ENCODE measurements at regions not wholly inside any gene's neighbourhood (a gene's known extent, or its start where the extent isn't known, plus 50 kb on each side); places are given as distances from the start of the nearest gene placed in this dataset.
"Not testable (repeated sequence)": the region's sequence is repeated elsewhere in the genome, so short reads cannot be mapped to it uniquely, and the experiment has no call there.

DNA sequence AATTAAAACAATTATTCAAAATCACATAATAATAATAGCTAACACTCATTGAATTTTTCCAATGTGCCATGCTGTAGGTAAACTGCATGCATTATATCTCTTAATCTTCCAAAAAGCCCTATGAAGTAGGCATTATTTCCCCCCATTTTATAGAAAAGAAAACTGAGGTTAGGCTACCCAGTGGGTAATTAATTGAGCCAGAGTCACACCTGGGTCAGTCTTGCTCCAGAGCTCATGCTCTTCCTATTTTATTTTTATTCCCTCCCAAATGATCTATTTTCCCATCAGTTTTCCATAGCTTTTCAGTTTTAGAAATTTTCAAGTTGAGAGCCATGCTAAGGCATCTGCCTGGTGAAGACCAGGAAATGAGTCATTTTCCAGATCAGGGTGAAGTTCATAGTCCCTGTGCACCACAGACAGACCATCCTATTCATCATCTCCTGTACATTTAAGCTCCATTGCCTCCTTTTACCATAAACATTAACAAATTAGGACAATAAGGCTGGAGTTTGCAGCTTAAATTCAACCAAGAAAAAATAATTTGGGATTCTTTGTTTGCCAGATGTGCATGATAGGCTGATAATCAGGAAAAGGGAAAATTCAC, 417.3 kb downstream of the OTOL1 start:
- DNase-seq (ENCODE audit: low read depth in 2 of 2) = peak; percentile 21 to 29

DNA sequence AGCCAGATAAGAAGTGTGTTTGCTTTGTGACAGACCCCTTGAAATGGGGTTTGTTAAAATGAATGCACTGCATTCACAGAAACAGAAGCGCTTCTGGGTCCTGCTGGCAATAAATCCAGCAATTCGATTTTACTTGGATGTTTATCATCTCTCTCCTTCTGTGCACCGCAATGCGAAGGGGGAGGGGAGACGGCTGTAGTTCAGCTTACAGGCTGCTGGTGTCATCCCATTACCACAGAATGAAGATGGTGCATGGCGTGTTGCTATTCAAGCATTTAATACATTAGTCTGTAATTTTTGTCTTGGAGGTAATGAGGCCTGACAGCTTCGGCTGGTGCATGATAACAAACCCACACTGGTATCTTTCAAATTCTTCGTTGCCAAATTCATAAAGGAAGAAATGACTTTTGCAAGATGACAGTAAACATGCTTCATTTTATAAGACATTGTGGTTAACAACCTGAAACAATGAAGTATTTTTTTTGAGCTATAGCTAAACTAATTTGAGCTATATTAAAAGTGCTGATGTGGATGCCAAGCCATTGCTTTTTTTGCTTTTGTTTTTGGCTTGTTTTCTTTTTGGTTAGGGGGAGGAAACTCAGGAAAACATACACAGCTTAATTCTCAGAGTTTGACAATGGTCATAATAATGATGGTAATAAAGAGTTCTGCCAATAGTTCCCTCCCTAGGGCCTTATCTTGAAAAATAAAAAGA, 418.3 kb downstream of the OTOL1 start:
- peak; percentile 50 to 54 for DNase-seq (ENCODE audit: low read depth in 2 of 2)

DNA sequence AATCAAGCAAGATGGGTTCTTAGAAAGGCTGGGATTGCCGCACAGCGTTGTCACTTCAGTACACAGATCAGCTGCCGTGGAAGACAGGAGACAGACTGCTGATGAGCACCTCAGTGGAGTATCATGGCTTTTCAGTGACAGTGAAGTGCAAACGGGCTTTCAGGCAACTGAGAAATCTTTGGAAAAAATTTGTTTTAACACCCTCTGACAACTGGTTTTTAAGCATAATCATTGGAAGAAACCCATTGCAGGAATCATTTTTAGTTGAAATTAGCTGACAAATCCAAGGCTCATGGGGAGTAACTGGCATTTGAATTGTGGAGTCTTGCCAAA, 418.8 kb downstream of the OTOL1 start:
- no peak for DNase-seq (ENCODE audit: low read depth in 2 of 2)

DNA sequence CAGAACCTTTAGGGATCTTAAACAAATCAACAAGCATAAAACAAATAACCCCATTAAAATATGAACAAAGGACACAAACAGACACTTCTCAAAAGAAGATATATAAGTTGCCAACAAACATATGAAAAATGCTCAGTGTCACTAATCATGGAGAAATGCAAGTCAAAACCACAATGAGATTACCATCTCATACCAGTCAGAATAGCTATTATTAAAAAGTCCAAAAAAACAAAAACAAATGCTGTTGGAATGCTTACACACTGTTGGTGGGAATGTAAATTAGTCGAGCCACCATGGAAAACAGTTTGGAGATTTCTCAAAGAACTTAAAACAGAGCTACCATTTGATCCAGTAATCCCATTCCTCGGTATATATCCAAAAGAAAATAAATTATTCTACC, 423.6 kb downstream of the OTOL1 start:
- DNase-seq (ENCODE audit: low read depth in 2 of 2) = no peak

DNA sequence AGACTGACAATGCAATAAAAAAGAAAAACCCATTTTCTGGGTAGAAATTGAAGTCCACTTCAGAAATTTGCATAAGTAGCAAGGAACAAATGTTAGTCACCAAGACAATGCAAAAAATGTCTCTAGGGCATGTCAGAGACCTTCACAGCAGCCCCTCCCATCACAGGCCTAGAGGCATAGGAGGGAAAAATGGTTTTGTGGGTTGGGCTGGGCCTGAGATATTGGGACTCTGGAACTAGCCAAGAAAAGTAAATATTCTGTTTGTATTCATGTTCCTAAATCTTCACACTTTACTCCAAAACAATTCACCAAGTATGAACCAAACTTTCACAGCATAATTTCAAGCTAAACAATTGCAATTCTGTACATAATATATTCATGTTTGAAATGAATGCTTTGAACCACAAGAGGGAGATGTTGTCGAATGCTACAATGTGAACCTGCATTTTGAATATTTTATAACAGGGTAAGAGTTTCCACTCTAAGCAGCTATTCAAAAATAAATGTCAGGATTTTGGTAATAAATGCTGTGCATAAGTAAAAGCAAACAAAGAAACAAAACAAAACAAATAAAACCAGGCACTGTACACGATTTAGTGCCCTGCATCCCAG, 429.2 kb downstream of the OTOL1 start:
- no peak for DNase-seq (ENCODE audit: low read depth in 2 of 2)

DNA sequence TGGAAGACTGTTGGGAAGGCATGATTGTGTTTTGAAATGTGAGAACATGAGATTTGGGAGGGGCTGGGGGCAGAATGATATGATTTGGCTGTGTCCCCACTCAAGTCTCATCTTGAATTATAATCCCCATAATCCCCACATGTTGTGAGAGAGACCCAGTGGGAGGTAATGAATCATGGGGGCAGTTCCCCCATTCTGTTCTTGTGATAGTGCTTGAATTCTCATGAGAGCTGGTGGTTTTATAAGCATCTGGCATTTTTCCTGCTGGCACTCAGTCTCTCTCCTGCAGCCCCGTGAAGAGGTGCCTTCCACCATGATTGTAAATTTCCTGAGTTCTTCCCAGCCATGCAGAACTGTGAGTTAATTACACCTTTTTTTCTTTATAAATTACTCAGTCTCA, 430.5 kb downstream of the OTOL1 start:
- peak; percentile 10 to 11 for DNase-seq (ENCODE audit: low read depth in 2 of 2)

DNA sequence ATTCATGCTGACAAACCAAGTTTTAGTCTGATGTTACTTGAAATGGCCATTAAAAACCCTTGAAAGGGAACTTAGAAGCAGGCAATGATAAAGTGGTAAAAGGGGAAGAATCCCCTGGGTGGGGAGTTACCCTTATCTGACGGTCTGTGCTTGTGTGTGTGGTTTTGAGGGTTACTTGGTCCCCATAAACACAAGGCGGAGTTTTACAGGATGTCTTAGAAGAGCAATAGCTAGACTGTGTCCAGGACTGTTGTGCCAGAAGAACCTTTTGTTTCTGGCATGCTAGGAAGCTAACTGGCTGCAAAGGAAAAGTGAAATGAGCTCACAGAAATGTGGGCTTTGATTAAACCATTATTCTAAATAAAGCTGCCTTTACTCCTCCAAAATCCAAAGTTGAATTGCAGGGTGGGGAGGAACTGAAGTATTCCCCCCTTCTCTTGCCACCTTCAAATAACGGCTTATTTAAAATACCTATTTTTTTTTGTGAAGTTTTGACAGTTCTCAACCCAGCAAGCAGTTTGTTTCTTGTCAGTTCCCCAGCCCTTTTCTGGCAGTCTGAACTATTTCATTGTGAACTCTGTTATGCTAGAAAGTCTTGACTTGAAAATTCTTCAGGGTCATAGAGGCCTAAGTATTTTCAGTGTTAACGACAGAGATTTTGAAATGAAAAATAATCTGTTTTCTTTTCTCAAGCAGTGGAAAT, 443.5 kb downstream of the OTOL1 start:
- no peak for DNase-seq (ENCODE audit: low read depth in 2 of 2)

DNA sequence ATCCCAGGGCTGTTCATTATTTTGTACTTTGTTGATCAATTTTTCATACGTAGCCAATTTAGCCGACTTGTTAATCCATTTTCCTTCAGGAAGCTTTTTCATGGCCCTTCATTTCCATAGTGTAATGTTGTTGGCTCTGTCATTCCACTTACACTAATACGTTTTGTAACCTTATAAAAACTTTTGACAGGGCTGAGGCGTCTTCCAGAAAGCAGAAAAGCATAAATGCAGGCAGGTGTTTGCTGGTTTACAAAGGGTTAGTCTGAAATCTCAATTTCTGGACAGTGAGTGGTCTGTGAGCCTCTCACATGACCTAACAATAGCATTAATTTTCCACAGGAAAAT, 444.0 kb downstream of the OTOL1 start:
- no peak for DNase-seq (ENCODE audit: low read depth in 2 of 2)

DNA sequence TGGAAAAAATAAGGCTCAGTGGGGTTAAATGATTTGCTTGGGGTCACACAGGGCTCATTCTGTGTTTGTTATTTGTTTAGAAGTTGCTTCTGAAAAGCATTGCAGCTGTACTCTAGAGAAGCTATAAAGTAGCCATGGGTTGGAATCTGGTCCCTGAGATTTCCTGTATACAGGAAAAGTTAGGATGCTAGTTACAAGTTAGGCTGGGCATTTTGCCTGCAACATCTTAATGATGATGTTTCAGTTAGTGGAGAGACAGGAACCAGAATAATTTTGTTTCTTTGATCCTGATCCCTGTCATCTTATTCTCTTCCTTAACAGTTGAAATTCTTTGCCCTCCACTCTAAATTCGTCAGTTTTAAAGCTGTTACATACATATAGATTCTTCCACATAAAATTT, 445.3 kb downstream of the OTOL1 start:
- DNase-seq (ENCODE audit: low read depth in 2 of 2) = no peak

DNA sequence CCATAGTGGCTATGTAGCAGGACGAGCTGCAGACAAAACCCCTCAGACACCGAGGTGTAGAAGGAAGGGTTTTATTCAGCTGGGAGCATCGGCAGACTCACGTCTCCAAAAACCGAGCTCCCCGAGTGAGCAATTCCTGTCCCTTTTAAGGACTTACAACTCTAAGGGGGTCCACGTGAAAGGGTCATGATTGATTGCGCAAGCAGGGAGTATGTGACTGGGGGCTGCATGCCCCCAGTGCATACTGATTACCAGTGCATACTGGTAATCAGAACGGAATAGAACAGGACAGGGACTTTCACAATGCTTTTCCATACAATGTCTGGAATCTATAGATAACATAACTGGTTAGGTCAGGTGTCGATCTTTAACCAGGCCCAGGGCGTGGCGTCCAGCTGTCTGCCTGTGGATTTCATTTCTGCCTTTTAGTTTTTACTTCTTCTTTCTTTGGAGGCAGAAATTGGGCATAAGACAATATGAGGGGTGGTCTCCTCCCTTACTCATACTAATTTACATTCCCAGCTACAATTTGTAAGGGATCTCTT, 447.3 kb downstream of the OTOL1 start:
- DNase-seq (ENCODE audit: low read depth in 2 of 2) = not testable (repeated sequence)

DNA sequence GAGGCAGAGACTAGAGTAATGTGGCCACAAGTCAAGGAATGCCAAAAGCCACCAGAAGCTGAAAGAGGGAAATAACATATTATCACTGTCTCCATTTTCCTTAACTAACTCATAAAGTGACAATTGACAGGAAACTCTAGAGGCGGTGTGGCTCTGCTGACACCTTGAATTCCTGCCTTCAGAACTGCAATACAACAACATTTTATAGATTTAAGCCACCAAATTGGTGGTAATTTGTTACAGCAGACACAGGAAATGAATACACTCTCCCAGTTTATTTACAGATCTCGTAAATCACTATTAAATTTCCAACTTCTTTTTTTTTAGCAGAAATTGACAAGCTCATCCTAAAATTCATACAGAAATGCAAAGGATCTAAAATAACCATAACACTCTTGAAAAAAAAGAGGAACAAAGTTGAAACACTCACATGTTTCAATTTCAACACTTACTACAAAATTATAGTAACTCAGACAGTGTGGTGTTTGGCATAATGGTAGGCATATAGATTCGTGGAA, 449.9 kb downstream of the OTOL1 start:
- no peak for DNase-seq (ENCODE audit: low read depth in 2 of 2)

DNA sequence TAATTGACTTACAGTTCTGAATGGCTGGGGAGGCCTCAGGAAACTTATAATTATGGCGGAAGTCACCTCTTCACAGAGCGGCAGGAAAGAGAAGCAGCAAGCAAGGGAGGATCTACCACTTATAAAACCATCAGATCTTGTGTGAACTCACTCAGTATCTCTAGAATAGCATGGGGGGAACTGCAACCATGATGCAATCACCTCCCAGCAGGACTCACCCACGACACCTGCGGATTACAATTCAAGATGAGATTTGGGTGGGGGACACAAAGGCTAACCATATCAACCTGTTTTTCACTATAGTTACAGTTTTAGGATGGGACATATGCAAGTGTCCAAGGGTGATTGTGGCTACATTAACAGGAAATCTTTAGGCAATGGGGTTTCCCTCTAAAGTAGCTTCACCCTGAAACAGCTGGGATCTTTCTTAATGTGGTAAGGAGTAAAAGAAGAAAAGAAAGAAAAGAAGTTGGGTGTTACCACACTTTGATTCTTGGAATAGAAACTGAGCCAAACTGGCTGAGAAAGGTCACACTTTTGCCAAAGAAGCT, 453.8 kb downstream of the OTOL1 start:
- DNase-seq (ENCODE audit: low read depth in 2 of 2) = no peak

DNA sequence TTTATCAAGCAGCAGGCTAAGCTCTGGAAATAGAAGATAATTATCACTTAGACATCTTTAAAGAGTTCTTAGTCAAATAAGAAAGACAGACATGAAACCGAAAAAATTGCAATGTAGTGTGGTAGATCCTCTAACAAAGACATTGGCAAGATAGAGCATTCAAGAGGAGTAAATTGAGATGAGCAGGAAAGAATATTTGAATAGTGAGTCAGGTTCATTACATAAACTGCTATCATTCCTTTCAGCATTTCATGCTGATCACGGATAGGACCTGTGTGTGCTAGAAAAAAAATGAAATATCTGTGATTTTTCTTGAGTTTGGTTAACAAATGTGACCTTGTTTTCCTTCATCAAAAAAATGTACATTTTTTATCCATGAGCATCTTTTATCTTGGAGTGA, 460.9 kb downstream of the OTOL1 start:
- DNase-seq (ENCODE audit: low read depth in 2 of 2) = peak; percentile 18 to 23

DNA sequence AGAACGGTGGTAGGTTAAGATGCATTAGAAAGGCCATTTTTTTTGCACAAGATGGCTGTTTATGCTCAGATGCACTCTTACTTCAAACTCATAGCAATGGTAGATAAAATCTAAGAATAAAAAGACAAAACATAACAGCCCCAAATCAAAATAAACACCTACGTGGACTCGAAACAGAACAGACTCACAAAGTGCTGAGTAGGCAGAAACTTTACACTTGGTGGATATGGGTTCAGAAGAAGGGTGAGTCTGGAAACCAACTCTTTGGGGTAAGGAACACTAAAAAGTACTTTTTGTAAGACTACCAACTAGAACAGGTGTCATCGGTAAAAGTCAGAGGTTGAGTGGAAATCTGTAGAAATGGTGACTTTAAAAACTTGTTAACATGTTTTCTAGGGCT, 468.2 kb downstream of the OTOL1 start:
- no peak for DNase-seq (ENCODE audit: low read depth in 2 of 2)

DNA sequence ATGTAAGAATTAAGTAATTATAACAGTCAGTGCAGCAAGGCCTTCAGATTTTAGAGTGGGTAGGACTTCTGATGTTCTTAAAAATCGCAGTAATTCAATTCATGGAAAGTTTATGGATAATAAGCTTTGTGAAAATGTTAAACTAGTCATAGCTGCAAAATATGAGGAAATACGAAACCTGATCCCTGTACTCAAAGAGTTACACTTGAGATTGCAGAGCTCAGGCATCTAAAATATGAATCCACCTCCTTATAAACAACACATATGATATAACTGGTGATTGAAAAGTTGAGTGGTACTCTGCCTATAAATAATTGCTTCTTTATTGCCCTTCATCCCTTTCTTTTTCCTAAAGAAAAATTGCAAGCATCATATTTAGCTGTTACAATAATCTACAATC, 473.3 kb downstream of the OTOL1 start:
- peak in 1 of 2 experiments; percentile 16 for DNase-seq (ENCODE audit: low read depth in 2 of 2)

DNA sequence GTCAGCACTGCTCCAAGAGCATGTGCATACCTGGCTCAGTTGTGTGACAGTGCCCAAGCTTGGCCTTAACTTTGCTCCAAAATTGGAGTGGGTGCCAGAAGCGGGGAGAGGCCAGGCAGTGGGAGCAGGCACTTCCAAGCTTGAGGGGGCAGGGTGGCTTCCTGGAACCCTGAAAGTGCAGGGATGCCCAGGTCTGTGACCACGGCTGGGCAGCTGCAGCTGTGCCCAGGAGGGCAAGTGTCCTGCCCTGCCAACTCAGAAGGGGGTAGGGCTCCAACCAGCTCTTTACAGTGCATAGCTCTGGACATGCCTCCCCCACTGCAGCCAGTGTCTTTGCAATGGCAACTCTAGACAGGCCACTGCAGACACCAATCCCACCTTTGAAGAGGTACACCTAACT, 478.6 kb downstream of the OTOL1 start:
- no peak for DNase-seq (ENCODE audit: low read depth in 2 of 2)

DNA sequence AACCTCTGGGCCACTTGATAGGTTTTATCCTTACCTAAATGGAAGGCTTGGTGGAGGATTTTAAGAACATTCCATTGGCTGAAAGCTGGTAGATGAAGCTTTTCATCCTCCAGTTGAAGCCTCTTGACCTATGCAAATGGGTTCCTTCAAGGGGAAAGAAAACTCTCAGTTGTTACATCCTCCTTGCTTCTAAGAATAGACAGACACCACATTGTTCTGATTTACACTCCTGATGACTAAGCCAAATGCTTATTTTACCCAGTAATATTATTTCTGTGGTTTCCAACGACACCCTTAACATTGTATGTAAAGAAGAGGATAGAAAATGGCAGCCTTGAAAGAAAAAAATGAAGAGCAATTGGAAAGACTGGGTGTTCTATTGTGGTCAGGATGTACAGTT, 480.5 kb downstream of the OTOL1 start:
- DNase-seq (ENCODE audit: low read depth in 2 of 2) = peak; percentile 41 to 44

DNA sequence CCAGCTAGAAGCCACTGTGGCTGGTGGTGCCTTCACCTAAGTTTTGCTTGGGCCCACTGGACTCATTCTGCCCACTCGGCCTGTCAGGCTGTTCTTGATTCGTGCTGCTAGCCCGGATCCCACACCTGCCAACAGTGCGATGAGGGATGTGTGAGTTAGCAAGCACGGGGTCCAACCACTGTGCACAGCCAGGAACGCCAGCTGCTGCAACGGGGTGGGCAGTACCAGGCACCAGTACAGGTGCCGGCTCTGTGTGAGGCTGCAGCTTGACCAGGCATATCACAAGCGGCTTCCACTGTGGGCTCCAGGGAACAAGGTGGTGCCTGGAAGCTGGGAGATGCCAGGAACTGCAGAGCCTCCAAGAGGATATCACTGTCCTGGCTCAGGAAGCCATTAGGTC, 481.2 kb downstream of the OTOL1 start:
- DNase-seq (ENCODE audit: low read depth in 2 of 2) = no peak

DNA sequence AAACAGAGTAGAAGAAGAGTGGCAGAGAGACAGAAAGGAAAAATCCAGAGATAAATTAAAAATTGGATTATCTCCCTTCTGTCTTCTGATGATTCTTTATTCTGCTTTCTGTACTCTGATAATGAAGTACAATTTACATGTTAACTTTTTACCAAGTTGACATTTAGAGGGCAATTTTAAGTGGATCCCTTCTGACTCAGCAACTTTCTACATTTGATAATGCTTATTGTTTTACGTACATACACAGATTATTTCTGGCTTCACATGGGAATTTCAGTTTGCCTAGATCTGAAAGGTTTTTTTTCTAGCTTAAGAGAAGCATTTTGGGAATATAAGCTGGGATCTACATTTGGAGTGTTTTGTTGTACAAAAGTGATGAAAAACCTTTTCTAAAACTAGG, 491.3 kb downstream of the OTOL1 start:
- no peak for DNase-seq (ENCODE audit: low read depth in 2 of 2)

DNA sequence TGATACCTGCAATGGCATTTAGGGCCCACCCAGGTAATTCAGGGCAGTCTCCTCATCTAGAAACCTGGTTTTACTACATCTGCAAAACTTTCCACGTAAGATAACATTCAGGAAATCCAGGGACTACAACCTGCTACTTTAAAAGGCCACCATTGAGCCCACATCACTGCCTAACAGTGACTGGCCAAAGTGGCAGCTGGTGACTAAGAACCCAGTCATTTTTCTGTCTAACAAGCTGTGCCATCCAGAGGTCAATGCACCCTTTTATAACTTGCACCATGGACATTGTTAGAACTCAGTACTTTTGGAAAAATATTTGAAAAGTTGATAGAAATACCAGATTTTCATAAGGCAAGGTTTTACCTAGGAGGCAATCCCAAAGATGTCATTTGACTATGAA, 492.4 kb downstream of the OTOL1 start:
- no peak for DNase-seq (ENCODE audit: low read depth in 2 of 2)

DNA sequence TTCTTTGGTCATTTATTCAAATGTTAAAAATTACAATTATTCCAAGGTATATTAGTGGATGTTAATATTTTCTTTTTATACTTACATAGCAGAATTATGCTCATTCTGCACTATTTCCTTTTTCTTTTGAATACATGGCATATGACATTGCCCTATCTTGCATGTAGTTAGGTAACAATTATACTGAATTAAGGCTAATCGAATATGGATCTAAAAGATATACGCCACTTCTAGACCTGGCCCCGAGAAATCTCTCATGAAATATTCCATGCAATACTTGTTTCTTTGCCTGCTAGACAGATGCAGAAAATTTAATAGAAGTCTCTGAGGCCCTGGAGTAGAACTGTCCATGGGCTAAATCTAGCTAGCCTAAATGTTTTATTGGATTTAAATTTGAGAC, 493.4 kb downstream of the OTOL1 start:
- DNase-seq (ENCODE audit: low read depth in 2 of 2) = no peak

DNA sequence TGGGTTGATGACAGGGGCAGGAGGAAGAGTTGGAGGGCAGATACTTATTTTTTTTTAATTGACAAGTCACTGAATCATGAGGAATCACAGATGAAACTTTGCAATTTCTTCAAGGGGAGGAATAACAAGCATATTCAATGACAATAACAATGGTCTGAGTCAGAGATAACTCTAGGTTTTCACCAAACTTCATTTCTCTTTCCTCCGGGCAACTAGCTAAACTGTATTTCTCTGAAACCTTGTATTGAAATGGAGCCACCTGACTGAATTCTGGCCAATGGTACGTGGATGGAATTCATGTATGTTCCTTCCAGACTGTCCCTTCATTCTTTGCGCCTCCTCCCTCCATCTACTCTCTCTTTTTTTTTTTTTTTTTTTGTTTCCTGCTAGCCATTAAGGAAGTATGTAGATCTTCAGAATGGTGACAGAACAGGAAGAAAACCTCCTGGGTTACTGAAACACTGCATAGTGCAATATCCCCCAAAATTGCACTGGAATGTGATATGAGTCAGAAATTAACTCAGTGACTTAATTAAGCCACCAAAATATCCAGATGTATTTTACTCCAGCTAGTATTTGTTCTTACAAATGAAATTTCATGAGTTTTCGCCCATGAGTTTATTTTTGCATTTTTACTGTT, 495.4 kb downstream of the OTOL1 start:
- peak in 1 of 2 experiments; percentile 22 for DNase-seq (ENCODE audit: low read depth in 2 of 2)
